GM23338 (cell line): ENCODE measurements at regions not wholly inside any gene's neighbourhood (a gene's known extent, or its start where the extent isn't known, plus 50 kb on each side); places are given as distances from the start of the nearest gene placed in this dataset.

ENCODE experiments used
- CREB1 ChIP-seq: fragments of 250-450 bp; sonication (Bioruptor Pico); IDR thresholded peaks from 2 replicates; pipeline ENCODE4 v1.5.0; 2020; ENCODE audit warnings: low read depth, mild to moderate bottlenecking, moderate library complexity
- CTCF ChIP-seq, 2 experiments: fragments of 200-600 bp in 1 of 2; sonication (generic) in 1 of 2; conservative IDR thresholded peaks; 2 replicates each; pipeline versions ENCODE4 v1.5.1 to v1.6.1; 2016 to 2017; ENCODE audit warnings: antibody characterized with exemption in 2 of 2, low read depth in 2 of 2, mild to moderate bottlenecking in 2 of 2, moderate library complexity in 1 of 2
- EZH2 ChIP-seq: fragments of 200-600 bp; sonication (generic); IDR thresholded peaks from one replicate; pipeline ENCODE4 v1.8.0; 2017; ENCODE audit warnings: antibody characterized with exemption, mild to moderate bottlenecking, low read depth; ENCODE audit not compliant: unreplicated experiment
- EZH2phosphoT487 ChIP-seq: fragments of 200-600 bp; sonication (generic); IDR thresholded peaks from one replicate; pipeline ENCODE4 v1.8.1; 2018; ENCODE audit warnings: antibody characterized with exemption; ENCODE audit not compliant: unreplicated experiment
- NANOG ChIP-seq: IDR thresholded peaks from 2 replicates; pipeline ENCODE4 v1.6.1; 2016; ENCODE audit warnings: antibody characterized with exemption, borderline replicate concordance
- POLR2AphosphoS5 ChIP-seq: IDR thresholded peaks from 2 replicates; pipeline ENCODE4 v1.6.1; 2016; ENCODE audit warnings: antibody characterized with exemption, low read depth
- REST ChIP-seq: IDR thresholded peaks from one replicate; pipeline ENCODE4 v1.6.1; 2018; ENCODE audit warnings: antibody characterized with exemption; ENCODE audit not compliant: unreplicated experiment

- TF ChIP-seq CTCF (conservative IDR thresholded peaks at IDR 0.05; ENCODE audit: low read depth in 2 of 2) (peak in 1 of 2 experiments; percentile 20; a peak in 1 of 4 replicates), POLR2AphosphoS5 (no peak), EZH2 (no peak), REST (no peak), EZH2phosphoT487 (no peak), CREB1 (CRISPR knock-in tag) (no peak), NANOG (no peak)
Measured at GRCh38 chr2:105634198-105634597, 110.5 kb upstream of the NCK2 start.
